ENCODE measurements at regions not wholly inside any gene's neighbourhood (a gene's known extent, or its start where the extent isn't known, plus 50 kb on each side); places are given as distances from the start of the nearest gene placed in this dataset.

GRCh38 chr2:120874888-120875275 is 139.2 kb downstream of the GLI2 start:
- no peak for FAIRE-seq
- WGBS (ENCODE audit: low lambda C conversion rate), result 3% methylated on average over 4 of the region's 5 CpGs
- Histone ChIP-seq H3K4me3 (replicated peaks in 1 of 3; ENCODE audit: insufficient read depth in 1 of 3, low read depth in 2 of 3, low read length in 3 of 3) (no peak overlapping the region), H3K9me3 (ENCODE audit: low read length) (no peaks in the 10 kb centered on the region), H3K9ac (ENCODE audit: insufficient read depth, low read depth, low read length) (no peak overlapping the region), H3K4me2 (ENCODE audit: low read depth, low read length) (no peak overlapping the region), H2AFZ (ENCODE audit: low read length) (no peak overlapping the region), H3K4me1 (ENCODE audit: insufficient read depth, low read length) (no peaks in the 10 kb centered on the region), H3K27me3 (ENCODE audit: control insufficient read depth in 1 of 2, insufficient read depth in 2 of 2, low read length in 2 of 2) (peaks cover 23 to 89% of the 10 kb centered on the region in 2 experiments), H3K27ac (ENCODE audit: extremely low read length, insufficient read depth, low read length) (no peak overlapping the region), H4K20me1 (ENCODE audit: insufficient read depth, low read length) (peaks cover 4% of the 10 kb centered on the region; the same call in 1 of the 2 replicates), H3K79me2 (ENCODE audit: insufficient read depth, low read length) (no peaks in the 10 kb centered on the region), H3K36me3 (replicated peaks in 1 of 2; ENCODE audit: control insufficient read depth in 1 of 2, insufficient read depth in 2 of 2, low read length in 2 of 2) (no peaks in the 10 kb centered on the region)
- in situ Hi-C loops (cut with HindIII; ENCODE audit: extremely low pct_ligation_motif_present, low pct_unique_long_range_greater_than_20kb), result no loop called here
- intact Hi-C loops (cut with micrococcal nuclease; ENCODE audit: unreplicated experiment), result no loop called here
- BruUV-seq (replicated peaks), result no TSS peak
- DNase-seq (ENCODE audit: low spot score), result no peak
- ChIA-PET POLR2A (no interaction called here), CTCF (ENCODE audit: low intra/inter-chr PET ratio, low total read pairs) (no interaction called here)
- no peak for ATAC-seq
- TF ChIP-seq TFAP4 (IDR thresholded peaks at IDR 0.05; ENCODE audit: borderline replicate concordance, low read depth) (no peak), NR3C1 (CRISPR knock-in tag; IDR thresholded peaks at IDR 0.05) (no peak), ZNF124 (CRISPR knock-in tag; IDR thresholded peaks at IDR 0.05) (no peak), SRF (IDR thresholded peaks at IDR 0.05; ENCODE audit: low read depth, low read length) (no peak), ATF5 (CRISPR knock-in tag; IDR thresholded peaks at IDR 0.05; ENCODE audit: low read depth) (no peak), ZC3H4 (CRISPR knock-in tag; IDR thresholded peaks at IDR 0.05; ENCODE audit: borderline replicate concordance) (no peak), SMAD1 (CRISPR knock-in tag; IDR thresholded peaks at IDR 0.05; ENCODE audit: borderline replicate concordance, low read depth) (no peak), RARG (CRISPR knock-in tag; IDR thresholded peaks at IDR 0.05; ENCODE audit: low read depth) (no peak), ZFP37 (CRISPR knock-in tag; IDR thresholded peaks at IDR 0.05; ENCODE audit: borderline replicate concordance) (no peak), KDM2A (CRISPR knock-in tag; IDR thresholded peaks at IDR 0.05; ENCODE audit: borderline replicate concordance, low read depth) (no peak), ZNF468 (CRISPR knock-in tag; IDR thresholded peaks at IDR 0.05) (no peak), STAT5B (CRISPR knock-in tag; IDR thresholded peaks at IDR 0.05) (no peak), TBP (CRISPR knock-in tag; IDR thresholded peaks at IDR 0.05) (no peak), HNRNPH1 (optimal IDR thresholded peaks at IDR 0.05; ENCODE audit: low read depth, low read length) (no peak), REXO4 (CRISPR knock-in tag; IDR thresholded peaks at IDR 0.05; ENCODE audit: borderline replicate concordance) (no peak)
- TF ChIP-seq, protein P1, sequence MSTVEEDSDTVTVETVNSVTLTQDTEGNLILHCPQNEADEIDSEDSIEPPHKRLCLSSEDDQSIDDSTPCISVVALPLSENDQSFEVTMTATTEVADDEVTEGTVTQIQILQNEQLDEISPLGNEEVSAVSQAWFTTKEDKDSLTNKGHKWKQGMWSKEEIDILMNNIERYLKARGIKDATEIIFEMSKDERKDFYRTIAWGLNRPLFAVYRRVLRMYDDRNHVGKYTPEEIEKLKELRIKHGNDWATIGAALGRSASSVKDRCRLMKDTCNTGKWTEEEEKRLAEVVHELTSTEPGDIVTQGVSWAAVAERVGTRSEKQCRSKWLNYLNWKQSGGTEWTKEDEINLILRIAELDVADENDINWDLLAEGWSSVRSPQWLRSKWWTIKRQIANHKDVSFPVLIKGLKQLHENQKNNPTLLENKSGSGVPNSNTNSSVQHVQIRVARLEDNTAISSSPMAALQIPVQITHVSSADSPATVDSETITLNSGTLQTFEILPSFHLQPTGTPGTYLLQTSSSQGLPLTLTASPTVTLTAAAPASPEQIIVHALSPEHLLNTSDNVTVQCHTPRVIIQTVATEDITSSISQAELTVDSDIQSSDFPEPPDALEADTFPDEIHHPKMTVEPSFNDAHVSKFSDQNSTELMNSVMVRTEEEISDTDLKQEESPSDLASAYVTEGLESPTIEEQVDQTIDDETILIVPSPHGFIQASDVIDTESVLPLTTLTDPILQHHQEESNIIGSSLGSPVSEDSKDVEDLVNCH (CRISPR knock-in tag; IDR thresholded peaks at IDR 0.05), result no peak
- TF ChIP-seq, protein P2, sequence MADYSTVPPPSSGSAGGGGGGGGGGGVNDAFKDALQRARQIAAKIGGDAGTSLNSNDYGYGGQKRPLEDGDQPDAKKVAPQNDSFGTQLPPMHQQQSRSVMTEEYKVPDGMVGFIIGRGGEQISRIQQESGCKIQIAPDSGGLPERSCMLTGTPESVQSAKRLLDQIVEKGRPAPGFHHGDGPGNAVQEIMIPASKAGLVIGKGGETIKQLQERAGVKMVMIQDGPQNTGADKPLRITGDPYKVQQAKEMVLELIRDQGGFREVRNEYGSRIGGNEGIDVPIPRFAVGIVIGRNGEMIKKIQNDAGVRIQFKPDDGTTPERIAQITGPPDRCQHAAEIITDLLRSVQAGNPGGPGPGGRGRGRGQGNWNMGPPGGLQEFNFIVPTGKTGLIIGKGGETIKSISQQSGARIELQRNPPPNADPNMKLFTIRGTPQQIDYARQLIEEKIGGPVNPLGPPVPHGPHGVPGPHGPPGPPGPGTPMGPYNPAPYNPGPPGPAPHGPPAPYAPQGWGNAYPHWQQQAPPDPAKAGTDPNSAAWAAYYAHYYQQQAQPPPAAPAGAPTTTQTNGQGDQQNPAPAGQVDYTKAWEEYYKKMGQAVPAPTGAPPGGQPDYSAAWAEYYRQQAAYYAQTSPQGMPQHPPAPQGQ (CRISPR knock-in tag; IDR thresholded peaks at IDR 0.05; ENCODE audit: borderline replicate concordance), result no peak

Data from HepG2 (cell line).